ENCODE measurements at regions not wholly inside any gene's neighbourhood (a gene's known extent, or its start where the extent isn't known, plus 50 kb on each side); places are given as distances from the start of the nearest gene placed in this dataset.
"Not testable (repeated sequence)": the region's sequence is repeated elsewhere in the genome, so short reads cannot be mapped to it uniquely, and the experiment has no call there.

DNA sequence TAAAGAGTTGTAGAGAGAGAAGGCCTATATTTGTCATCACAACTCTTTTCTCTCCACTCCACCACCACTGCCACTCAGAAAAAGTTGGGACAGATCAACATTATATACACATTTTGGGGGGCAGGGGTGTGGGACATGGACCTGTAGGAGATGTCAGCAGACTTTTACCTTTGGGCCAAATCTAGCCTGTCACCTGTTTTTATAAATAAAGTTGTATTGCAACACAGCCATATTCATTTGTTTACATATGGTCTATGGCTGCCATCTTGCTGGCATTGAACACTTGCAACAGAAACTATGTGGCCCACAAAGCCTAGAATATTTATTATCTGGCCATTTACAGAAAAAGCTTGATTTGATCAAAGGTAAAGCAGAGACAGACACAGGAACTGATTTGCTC, 250.7 kb downstream of the BTG1 start:
- no peak for DNase-seq (ENCODE audit: low read depth in 3 of 3, low spot score in 1 of 3)

DNA sequence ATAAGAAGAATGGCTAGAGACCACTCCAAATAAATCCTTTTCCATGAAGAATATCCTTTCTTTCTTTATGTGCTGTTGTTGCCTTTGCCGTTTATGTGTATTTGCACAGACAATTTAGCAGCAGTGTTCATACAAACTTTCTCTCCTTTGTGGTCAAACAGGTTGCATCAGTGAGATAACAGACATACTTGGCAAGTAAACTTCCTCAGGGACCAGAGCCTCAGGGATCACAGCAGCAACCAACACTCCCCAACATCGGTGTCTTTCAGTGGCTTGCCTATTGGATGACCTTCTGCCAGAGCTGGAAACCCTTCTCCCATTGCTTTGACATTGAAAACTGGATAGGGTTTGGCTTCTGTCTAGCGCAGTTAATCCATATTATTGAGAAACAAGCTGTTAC, 252.2 kb downstream of the BTG1 start:
- DNase-seq (ENCODE audit: low read depth in 3 of 3, low spot score in 1 of 3) = no peak

DNA sequence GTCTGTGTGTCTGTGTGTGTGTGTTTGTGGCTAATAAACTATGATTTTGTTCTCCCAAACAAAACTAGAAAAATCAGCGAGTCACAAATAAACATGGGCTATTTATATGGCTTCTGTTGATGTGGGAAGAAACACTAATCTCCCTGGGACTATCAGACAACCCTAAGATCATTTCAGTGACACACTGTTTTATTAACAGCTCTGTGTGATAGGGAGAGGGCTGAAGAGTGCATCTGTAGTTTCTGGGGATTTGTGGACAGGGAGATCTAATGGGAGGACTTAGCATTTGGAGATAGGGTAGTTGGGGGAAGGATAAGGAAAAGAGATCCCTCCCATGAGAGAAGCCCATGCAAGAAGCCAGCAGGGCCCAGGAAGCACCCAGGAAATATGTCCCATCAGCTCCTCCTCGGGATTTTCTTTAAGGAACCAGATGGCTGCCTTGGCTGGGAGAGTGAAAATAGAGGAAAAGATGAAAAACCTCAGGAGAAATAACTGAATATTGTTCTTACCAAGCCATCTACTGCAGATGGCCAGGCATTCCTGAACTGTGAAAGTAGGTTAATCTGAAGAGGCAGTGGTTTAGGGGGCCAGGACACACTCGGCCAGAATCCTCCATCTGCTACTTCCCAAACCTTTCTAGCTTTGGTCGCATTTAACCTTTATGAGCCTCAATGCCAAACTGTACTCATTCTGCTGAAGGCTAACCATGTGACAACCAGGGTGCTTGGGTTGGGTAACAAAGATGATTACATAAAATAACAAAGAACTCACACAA, 253.4 kb downstream of the BTG1 start:
- DNase-seq (ENCODE audit: low read depth in 3 of 3, low spot score in 1 of 3) = no peak

DNA sequence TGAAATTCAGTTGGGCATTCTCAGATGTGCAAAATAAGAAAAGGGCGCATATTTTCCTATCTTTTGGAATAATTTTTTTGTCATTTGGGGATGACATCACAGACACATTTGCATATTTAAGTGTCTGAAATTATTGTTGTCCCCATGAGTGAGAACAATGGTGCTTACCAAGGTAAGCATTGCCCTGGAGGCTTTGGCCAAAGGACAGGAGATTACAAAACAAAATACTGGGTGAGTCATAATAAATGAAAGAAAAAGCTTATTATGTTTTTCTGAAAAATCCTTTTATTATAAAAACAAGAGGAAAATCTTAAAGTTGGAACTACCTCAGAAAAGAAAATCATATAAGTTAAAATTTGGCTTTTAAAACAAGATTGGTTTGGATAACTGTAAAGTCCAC, 254.9 kb downstream of the BTG1 start:
- no peak for DNase-seq (ENCODE audit: low read depth in 3 of 3, low spot score in 1 of 3)

DNA sequence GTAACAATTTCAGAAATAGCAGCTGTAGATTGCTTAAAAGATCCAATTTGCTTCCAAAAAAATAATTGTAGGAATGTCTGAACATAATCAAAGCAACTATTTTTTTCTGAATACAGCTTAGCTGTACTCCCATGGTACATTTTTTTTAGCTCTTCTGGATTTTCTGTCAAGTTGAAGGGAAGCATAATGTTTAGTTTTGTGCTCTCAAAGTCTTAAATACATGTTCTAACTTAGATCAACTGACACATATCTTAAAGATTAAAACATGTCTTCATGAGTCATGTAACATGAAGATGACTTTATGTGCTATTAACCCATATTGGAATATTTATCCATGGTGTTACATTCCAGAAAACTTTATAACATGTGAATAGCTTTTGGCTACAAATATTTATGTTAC, 255.7 kb downstream of the BTG1 start:
- DNase-seq (ENCODE audit: low read depth in 3 of 3, low spot score in 1 of 3) = no peak

DNA sequence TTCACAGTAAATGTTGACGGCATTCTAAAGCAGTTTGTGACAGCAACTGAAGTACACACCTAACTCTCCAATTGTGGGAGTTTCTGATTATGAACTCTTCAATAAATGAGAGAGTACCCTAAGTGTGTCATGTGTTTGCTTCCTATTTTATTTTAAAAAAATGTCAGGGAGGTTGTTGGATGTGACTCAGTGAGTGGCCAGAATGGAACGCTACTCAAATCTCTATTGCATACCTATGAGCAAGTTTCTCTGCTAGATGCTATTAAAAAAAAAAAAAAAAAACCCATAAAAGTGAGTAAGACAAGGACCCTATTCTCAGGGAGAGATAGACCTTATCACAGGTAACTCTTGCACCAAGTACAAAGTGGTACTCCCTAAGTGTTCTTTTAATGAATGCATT, 256.6 kb downstream of the BTG1 start:
- no peak for DNase-seq (ENCODE audit: low read depth in 3 of 3, low spot score in 1 of 3)

DNA sequence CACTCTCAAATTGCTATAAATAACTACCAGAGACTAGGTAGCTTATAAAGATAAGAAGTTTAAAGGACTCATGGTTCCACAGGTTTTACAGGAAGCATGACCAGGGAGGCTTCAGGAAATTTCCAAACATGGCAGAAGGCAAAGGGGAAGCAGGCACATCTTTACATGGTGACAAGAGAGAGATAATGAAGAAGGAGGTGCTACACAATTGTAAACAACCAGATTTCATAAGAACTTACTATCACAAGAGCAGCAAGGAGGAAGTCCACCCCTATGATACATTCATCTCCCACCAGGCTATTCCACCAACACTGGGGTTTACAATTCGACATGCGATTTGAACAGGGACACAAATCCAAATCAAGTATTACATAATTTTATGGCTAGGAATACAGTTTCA, 257.7 kb downstream of the BTG1 start:
- DNase-seq (ENCODE audit: low read depth in 3 of 3, low spot score in 1 of 3) = no peak

DNA sequence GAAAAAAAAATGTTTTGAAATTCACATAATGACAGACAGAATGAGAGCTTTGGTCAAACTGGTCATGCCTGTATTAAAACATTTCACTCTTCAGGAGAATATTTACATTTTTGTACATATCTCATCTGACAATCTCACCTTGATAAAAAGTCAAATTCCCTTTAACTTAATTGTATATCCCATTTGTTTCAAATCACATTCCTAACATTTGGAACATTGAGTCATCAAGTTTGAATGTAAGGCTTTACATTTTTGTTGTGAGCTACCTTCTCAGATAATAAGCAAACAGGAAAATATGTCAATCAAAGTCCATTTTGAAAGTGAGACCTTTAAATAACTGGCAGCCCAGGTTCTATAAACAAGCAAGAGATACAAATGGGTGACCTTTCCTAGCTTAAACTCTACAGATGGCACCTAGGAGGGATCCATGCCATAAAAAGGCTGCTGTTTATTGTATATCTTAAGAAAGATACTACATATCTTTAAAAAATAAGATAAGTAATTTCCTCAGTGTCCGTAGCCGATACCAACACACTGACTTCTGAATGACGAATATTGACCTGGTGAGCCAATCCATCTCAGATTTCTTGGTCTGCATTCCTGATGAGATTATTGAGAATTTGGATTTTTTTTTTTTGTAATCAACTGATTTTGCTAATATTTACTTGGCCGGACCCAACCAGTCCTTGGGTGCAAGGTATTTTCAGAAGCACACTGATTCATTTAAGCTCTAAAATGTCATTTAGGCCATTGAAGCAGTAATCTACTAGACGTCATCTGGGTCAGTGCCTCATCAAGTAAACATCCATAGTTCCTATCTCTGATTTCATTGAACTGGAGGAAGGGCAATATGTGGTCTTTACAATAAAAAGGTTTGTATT, 259.6 kb downstream of the BTG1 start:
- no peak for DNase-seq (ENCODE audit: low read depth in 3 of 3, low spot score in 1 of 3)

DNA sequence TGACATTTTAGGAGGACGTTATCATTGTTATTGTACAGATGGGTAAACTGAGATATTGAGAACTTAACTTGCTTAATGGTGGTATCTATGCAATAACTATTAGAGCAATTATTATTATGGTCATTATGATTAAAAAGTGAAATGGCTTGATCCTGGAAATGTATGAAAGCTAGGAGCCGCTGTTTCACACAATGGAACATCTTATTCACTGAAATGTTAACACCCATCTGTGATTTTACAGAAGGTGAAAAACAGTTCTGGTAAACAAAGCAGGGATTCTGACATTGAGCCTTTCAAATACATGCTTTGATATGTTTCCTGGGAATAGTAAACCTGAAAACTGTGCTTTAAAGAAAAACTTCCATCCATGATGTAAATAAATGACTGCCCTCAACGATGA, 261.4 kb downstream of the BTG1 start:
- DNase-seq (ENCODE audit: low read depth in 3 of 3, low spot score in 1 of 3) = no peak

DNA sequence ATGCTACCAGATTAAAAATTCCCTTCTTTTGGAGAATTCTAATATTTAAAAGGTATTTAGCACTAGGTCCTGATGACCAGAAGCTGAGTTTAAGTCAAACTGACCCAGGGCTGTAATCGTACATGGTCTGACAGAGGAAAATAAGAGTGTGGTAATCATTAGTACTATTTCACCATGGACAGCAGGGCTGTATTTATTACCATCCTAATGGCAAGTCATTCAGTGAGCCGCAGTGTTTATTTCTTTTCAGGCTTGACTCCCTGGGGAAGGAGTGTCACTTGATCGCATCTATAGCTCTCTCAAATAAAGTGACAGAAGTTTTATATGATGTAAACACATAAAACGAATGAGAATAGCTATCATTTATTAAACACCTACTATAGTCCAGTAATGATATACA, 261.8 kb downstream of the BTG1 start:
- no peak for DNase-seq (ENCODE audit: low read depth in 3 of 3, low spot score in 1 of 3)

DNA sequence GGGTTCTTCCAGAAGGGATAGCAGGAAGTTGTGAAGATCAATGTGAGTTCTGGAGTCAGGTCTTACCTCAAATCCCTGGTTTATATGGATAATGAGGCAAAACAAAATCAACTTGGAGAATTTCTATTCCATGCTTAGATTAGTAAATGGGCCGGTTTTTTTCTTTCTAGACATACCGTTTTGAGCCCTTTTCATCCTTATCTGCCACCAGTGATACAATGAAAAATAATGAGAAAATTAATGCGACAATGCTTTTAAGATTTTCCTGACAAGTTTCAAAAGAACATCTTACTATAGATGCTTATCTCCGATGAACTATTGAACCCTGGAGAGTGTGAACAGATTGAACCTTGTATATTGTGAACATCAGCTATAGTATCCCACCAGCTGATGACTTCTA, 262.7 kb downstream of the BTG1 start:
- no peak for DNase-seq (ENCODE audit: low read depth in 3 of 3, low spot score in 1 of 3)

DNA sequence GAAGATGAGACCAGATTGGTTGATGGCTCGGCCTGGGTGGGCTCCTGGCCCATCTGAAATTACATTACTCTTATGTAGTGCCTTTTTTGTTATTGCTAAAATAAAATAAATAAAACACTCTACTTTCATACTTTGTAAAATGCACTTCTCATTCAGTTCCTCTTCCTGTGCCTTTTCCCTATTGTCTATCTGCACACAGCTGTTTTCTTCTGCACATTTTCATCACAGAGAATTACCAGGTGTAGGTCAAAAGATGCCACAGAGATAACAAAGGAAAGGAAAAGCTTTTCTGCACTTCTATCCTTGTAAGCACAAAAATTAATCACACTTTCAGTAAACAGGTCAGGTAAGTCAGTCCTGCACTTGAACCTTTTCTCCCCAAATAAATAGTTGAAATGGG, 265.1 kb downstream of the BTG1 start:
- no peak for DNase-seq (ENCODE audit: low read depth in 3 of 3, low spot score in 1 of 3)

DNA sequence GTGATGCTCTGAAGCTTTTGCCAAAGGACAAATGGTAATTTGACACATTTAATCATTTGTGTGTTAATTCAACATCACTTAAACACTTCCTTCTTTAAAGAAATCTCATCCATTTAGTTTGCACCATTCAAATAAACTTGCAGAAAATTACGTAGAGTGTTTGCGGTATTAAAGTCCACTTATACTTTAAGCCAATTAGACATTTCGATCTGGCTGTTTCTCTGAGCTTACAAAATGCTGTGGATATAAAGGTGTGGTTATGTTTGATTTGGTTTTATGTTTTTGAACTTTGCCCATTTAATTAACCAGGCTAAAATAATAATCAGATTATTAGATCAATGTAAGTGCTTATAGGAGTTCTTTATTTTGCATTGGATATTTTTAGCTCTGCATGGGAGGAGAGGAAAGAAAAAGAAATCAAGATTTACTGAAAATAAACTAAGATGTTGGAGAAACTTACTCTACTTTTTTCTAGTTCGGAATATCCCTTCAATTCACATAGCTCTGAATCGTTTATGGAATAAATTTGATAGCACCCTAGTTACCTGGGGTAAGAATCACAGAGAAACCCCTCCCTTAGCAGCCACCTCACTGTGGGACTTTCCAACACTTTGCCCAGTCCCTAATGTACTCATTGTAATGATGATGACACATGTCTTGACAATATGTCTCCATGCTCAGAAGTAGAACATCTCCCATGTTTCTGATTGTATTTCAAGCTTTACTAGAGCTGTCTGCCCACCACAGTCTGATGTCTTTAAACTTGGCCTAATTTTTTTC, 268.0 kb downstream of the BTG1 start:
- DNase-seq (ENCODE audit: low read depth in 3 of 3, low spot score in 1 of 3) = peak in 1 of 3 donors; percentile 29

DNA sequence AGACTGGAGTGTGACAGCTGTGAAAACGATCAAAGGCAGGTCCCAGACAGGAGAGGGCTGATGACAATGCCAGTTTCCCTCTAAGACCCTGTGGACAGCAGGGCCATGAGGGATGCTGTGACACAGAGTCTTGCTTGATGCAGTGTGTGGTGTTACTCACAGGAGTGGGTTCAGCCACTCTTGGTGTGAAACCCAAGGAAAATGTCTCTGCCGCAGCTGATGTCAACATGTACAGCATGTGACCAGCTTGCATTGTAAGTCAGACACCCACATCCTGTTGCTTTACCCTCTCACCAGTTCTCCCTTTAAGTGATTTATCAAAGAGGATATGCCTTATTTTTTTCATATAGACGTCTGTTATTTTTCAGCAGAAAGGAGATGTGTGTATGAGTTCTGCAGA, 268.6 kb downstream of the BTG1 start:
- DNase-seq (ENCODE audit: low read depth in 3 of 3, low spot score in 1 of 3) = peak; percentile 43 to 87 (median 70)

DNA sequence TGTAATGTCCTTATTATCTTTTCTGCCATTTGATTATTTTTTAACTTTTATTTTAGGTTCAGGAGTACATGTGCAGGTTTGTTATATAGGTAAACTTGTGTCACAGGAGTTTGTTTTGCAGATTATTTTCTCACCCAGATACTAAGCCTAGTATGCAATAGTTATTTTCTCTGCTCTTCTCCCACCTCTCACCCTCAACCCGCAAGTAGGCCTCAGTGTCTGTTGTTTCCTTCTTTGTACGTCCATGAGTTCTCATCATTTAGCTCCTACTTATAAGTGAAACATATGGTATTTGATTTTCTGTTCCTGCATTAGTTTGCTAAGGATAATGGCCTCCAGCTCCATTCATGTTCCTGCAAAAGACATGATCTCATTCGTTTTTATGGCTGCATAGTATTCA, 270.0 kb downstream of the BTG1 start:
- not testable (repeated sequence) for DNase-seq (ENCODE audit: low read depth in 3 of 3, low spot score in 1 of 3)

DNA sequence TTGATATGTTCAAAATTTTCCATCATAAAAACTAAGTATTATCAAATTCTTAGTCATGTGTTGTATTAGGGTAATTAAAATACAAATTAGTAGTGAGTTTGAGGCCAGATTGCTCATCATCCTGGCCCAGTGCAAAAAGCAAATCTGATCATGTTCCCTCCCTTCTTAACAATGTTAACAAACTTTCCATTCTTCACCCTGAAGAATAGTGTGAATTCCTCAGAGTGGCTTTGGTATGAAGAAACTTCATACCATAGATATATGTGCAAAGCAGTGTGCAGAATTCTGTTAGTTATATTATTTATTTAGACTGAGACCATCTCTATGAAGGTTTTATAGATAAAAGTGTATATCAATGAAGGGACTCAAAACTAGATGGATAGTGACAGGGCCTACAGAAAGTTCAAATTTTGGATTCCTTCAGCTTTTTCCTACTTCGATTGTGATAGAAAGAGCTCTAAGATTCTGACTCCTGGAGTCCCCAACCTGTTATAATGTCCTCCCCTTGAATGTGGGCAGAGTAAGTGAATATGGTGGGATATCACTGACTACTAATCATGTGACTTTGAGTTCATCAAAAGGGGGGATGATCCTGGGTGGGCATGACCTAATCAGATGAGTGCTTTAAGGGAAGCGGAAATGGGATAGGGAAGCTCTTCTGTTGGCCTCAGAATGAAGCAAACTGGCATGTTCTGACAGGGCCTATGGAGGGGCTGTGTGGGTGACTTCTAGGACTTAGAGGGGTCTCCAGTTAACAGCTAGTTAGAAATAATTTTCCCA, 271.4 kb downstream of the BTG1 start:
- no peak for DNase-seq (ENCODE audit: low read depth in 3 of 3, low spot score in 1 of 3)

DNA sequence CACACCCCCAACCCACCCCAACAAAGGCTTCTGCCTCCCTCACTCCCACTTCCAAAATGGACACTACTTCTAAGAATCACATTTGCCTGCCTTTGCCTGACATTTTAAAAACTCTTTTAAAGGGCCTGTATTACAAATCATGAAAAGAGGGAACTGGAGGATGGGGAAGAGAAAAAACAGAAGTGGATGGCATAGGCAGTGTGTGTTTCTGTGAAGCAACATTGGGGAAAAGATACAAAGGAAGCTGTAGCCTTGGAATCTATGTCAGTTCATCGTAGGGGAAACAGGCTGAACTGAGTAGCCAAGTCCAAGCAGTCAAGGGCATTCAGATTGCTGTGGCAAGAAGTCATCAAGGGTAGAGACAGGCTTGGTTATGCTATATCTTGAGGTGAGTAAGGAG, 273.9 kb downstream of the BTG1 start:
- no peak for DNase-seq (ENCODE audit: low read depth in 3 of 3, low spot score in 1 of 3)

DNA sequence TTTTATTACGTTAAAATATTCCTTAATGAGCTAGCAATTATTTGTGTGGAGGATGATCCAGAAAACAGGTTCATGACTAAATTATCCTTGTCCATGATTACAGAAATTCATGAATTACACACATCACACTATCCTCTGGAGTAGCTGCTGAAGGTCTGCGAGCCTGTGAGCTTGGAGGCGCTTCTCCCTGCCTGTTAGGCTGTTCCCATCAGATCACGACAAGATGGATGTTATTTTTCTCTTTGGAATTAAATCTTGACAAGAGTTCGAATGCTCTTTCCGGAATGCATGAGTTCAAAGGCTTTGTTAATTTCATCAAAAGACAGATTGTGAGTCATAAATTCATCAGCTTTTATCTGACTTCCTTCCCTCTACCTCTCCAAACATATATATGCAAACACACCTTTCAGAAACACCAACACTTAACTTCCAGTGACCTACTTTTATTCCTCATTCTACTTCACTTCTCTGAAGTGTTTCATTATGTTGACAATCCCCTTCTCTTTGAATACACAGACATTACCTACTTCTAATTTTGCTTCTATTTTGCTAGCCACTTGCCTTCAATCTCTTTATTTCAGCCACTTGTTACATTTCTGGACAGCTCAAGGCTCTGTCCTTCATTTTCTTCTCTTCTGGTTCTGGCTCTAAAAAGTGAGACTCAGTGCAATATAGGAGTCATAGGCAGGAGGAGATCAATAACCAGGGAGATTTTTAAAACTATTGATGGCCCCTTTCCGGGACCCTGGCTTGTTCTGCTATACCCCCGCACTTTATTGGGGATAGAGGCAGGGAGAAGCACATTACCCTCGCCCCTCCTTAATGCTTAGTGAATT, 274.6 kb downstream of the BTG1 start:
- no peak for DNase-seq (ENCODE audit: low read depth in 3 of 3, low spot score in 1 of 3)

DNA sequence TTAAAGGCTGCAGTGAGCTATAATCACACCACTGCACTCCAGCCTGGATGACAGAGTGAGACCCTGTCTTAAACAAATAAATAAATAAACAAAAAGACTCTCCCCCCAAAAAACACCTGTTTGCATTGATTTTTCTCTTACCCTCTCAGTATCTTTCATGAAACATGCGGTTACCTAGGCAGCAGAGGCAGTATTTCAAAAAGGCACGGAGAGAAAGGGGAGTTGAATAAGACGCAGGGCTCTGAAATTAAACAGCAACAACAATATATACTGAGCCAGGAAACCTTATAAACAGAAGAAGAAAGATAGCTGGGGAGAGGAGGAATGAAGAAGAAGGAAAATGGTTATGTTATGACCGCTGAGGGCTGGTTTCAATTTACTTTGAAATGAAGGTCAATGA, 277.6 kb downstream of the BTG1 start:
- DNase-seq (ENCODE audit: low read depth in 3 of 3, low spot score in 1 of 3) = no peak

DNA sequence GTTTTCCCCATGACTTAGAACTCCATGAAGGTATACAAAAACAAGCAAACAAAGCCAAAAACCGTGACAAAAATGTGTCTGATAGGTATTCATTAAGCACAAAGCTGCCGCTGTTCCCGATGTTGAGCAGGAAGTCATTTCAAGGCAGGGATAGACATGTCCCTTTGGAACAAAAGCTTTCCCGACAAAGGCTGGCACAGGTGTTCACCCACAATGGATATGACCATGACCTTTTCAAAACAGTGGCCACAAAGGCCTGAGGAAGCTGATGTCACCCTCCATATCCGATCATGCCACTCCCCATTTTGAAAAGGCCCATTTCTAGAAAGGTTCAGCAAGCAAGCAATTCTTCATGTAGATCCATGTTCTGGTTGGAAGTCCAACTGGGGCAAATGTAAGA, 279.1 kb downstream of the BTG1 start:
- DNase-seq (ENCODE audit: low read depth in 3 of 3, low spot score in 1 of 3) = no peak

Data from stimulated activated CD4-positive, alpha-beta T cell treated with anti-CD3 and anti-CD28 coated beads, TNF-alpha, amount 100 ng/mL, for 1 hour (primary cell).